ENCODE measurements at regions not wholly inside any gene's neighbourhood (a gene's known extent, or its start where the extent isn't known, plus 50 kb on each side); places are given as distances from the start of the nearest gene placed in this dataset.

DNA sequence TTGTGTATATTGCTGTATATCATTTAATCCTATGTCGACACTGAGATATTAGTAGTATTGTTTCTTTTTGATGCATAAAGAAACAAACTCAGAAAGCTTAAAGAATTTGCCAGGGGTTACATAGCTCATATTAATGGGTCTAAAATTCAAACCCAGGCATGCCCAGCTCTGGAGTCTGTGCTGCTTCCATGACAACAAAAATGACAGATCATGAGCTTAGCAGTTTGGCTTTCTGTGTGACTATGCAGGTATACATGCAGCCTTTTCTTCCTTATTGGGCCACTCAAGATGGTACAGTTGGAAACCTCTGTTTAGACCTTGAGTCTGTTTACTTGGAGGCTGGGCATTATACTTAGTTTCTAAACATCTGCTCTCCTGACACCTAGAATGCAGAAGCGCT lies 220.5 kb upstream of the TENM4 start:
- TF ChIP-seq POLR2A (IDR thresholded peaks at IDR 0.05) = no peak
- TF ChIP-seq, protein P1, sequence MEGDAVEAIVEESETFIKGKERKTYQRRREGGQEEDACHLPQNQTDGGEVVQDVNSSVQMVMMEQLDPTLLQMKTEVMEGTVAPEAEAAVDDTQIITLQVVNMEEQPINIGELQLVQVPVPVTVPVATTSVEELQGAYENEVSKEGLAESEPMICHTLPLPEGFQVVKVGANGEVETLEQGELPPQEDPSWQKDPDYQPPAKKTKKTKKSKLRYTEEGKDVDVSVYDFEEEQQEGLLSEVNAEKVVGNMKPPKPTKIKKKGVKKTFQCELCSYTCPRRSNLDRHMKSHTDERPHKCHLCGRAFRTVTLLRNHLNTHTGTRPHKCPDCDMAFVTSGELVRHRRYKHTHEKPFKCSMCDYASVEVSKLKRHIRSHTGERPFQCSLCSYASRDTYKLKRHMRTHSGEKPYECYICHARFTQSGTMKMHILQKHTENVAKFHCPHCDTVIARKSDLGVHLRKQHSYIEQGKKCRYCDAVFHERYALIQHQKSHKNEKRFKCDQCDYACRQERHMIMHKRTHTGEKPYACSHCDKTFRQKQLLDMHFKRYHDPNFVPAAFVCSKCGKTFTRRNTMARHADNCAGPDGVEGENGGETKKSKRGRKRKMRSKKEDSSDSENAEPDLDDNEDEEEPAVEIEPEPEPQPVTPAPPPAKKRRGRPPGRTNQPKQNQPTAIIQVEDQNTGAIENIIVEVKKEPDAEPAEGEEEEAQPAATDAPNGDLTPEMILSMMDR (IDR thresholded peaks at IDR 0.05) = no peak
- no peak for TF ChIP-seq POLR2AphosphoS5 (IDR thresholded peaks at IDR 0.05)
